ENCODE measurements at regions not wholly inside any gene's neighbourhood (a gene's known extent, or its start where the extent isn't known, plus 50 kb on each side); places are given as distances from the start of the nearest gene placed in this dataset.
"Not testable (repeated sequence)": the region's sequence is repeated elsewhere in the genome, so short reads cannot be mapped to it uniquely, and the experiment has no call there.

DNA sequence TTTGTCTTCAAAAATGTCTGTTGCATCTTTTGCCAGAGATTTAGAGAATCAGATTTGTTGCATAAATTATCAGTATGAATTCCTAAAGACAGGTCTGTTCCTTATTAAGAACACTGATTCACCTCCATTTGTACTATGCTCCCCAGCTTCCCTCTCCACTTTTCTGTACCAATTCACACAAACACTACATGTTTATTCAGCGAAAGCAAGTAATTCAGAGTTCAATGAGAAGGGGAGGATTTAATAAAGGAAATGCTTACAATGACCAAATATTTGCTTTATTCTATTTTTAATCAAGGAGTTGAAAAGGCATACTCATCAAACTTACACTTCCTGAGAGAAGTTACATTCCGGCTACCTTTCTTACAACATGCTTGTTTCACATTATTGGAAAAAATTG, 135.5 kb downstream of the NBPF8 start:
- TF ChIP-seq, protein P1, sequence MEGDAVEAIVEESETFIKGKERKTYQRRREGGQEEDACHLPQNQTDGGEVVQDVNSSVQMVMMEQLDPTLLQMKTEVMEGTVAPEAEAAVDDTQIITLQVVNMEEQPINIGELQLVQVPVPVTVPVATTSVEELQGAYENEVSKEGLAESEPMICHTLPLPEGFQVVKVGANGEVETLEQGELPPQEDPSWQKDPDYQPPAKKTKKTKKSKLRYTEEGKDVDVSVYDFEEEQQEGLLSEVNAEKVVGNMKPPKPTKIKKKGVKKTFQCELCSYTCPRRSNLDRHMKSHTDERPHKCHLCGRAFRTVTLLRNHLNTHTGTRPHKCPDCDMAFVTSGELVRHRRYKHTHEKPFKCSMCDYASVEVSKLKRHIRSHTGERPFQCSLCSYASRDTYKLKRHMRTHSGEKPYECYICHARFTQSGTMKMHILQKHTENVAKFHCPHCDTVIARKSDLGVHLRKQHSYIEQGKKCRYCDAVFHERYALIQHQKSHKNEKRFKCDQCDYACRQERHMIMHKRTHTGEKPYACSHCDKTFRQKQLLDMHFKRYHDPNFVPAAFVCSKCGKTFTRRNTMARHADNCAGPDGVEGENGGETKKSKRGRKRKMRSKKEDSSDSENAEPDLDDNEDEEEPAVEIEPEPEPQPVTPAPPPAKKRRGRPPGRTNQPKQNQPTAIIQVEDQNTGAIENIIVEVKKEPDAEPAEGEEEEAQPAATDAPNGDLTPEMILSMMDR (IDR thresholded peaks at IDR 0.05), result not testable (repeated sequence)
- TF ChIP-seq POLR2A (IDR thresholded peaks at IDR 0.05), result not testable (repeated sequence)

Data from stomach (tissue), 4 donors.